HG03103 (cell line): ENCODE measurements at regions not wholly inside any gene's neighbourhood (a gene's known extent, or its start where the extent isn't known, plus 50 kb on each side); places are given as distances from the start of the nearest gene placed in this dataset.

Source experiments
- ATAC-seq: cut with Tn5 transposase; IDR thresholded peaks from one replicate; pipeline ENCODE4 v1.9.1; 2021; ENCODE audit warnings: low read depth; ENCODE audit not compliant: unreplicated experiment

DNA sequence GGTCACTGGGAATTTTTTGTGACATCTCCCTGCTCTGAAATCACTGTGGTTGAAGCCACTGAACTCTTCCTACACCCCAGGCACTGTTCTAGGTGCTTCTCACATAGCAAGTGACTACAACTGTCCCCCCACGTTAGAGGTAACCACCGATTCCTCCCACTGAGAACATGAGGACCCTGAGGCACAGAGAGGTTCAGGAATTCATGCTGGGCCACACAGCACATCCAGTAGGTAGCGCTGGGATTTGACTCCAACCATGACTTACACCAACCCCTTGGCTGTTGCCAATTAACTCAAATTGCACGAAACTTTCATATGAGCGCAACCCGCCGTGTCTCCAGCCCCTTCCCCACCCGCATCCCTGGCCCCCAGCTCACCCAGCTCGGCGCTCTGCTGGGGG, 105.2 kb downstream of the RFLNA start:
- no peak for ATAC-seq

DNA sequence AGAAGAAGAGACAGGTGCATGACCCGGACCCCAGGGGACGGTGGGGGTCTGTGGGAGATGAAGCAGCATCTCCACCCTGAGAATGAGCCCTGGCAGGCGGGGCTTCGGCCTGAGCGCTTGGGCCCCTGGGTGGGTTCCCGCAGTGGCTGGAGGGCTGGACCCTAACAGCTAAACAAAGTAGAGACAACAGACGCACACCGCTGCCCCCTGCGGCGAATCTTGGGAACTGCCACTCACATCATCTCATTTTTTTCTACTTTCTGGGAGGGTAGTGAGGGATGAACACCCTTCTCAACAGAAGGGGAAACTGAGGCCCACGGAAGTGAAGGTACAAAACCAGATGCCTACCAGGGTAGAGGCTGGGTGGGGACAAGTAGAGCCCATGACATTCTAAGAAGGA, 104.7 kb downstream of the RFLNA start:
- no peak for ATAC-seq

DNA sequence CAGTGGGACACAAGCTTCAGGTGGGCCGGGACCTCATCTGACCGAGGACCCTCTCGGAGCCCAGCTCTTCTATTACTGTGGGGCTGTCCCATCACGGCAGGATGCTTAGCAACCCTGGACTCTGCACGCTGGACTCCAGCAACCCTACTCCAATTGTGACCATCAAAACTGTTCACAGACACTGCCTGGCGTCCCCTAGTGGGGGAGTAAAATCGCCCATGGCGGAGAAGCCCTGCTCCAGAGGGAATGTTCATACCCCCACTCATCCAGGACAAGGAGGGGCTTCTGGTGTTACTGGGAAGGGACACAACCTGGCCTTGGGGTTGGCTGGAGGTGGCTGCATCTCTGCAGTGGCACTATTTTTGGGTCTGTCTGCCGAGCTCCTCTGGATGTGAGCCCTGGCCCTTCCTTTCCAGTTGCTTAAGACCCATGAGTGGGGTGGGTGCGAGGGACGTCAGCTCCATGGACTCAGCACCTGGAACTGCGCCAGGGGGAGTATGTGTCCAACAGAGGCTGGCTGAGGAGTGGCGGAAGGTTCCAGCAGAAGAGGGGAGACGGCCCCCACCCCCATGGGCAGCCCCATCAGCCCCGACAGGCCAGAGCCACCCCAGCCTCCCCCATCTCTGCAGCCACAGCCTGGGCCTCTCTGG, 103.8 kb downstream of the RFLNA start:
- no peak for ATAC-seq

DNA sequence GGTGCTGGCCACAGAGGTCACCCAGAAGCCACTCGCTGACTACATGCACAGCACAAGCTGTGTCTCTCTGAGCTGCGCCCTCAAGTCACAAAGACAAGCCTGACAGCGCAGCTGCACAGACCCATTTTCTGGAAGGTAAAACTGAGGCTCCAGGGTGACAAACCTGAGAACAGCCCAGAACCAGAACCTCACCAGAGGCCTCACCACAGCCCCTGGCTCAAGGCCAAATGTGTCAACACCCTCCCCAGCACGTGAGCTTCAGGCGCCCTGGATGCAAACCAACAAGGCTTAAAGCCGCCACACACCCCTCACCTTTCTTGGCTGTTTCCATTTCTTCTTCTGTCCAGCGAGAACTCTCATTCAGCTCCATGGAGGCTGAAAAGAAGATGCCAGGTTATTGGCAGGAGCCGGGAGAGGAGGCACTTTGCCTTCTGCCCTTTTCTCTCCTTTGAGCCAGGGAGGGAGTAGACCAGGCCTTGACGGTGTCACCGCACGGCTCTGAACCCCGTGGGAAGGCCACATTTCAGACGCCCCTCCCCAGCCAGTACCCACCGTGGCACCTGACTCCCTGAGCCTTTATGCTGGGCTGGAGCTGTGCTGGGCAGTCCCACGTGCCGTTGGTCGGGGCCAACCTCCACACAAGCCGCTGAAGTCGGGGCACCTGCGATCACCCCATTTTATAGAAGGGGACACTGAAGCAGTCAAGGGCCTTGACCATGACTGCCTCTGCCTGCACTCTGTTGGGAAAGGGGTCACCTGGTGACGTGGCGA, 103.1 kb downstream of the RFLNA start:
- no peak for ATAC-seq

DNA sequence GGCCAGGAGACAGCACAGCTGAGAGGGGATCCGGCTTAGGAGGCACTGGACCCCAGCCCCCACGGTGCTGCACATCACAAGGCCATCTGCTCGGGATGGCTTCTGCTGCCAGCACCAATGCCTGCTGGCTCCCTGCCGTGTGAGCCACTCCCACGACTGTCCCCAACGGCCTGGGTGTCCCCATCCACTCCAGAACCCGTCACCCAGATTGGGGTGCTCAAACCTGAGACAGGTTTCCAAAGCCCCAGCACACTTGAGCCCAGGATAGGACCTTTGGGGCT, 102.4 kb downstream of the RFLNA start:
- ATAC-seq, result no peak

DNA sequence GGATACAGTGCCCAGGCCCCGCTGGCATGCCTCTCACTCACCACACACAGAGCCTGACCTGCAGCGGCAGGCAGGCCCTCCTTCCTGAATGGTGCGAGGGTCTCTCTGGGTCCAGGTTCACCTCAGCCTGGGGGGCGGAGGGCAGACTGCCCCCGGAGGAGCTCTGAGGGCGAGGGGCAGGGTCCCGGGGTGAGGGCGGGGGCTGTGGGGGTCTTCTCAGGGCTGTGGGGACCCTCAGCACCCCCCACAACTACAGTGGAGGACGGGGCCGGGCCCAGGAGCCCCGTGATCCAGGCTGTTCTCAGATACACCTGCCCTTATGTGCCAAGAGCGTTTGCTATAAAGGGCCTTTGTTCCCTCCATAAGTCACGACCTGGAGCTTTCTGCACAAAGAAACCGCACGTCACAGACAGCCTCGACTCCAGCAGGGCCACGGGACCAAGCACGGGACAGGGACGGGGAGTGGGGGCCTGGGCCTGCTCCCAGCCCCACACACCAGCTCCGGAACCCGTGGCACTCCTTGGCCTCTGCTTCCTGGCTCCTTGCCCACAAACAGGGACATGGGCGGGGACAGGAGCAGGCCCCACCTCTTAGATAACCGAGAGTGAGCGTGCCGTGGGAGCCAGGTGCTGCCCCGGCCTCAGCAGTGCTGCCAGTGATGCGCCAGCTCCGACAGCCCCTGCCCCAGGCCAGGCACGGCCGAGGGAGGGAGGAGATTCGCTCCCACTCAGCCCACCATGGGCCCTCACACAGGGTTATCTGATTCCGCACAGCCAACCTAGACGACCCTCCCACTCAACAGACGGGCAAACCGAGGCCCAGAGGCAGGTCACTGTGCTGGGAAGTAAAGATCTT, 101.9 kb downstream of the RFLNA start:
- no peak for ATAC-seq

DNA sequence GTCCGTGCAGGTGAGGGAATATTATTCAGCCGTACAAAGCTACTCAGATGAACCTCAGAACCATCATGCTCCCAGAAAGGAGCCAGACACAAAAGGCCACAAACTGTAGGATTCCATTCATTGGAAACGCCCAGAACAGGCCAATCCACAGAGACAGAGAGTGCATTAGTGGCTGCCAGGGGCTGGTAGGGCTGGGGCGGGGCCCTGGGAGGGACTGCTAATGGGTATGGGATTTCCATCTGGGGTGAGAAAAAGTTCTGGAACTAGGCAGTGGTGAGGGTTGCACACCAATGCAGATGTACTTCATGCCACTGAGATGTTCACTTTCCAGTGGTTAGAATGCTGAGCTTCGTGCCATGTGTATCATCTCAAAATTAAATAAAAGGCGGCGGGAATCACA, 101.1 kb downstream of the RFLNA start:
- ATAC-seq, result no peak

DNA sequence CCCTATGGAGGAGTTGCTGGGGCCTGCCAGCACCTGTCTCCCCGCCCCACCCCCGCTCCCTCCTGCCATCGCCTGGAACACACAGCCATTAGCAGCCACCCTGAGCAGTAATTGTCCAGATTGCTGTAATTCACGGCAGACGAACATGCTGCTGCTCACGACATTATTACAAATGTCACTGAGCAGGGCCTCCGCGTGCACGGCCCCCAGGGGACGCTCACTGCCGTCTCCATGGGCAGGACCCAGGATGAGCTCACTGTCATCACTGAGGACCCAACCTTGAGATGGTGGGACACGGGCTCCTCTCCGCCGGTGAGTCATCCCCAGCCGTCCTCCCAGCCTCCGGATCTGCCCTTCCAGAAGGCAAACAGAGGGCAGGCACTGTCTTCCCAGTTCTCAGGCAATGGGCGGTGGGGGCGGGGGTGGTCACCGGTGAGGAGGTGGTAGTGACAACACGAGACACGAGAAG, 100.4 kb downstream of the RFLNA start:
- ATAC-seq, result no peak

DNA sequence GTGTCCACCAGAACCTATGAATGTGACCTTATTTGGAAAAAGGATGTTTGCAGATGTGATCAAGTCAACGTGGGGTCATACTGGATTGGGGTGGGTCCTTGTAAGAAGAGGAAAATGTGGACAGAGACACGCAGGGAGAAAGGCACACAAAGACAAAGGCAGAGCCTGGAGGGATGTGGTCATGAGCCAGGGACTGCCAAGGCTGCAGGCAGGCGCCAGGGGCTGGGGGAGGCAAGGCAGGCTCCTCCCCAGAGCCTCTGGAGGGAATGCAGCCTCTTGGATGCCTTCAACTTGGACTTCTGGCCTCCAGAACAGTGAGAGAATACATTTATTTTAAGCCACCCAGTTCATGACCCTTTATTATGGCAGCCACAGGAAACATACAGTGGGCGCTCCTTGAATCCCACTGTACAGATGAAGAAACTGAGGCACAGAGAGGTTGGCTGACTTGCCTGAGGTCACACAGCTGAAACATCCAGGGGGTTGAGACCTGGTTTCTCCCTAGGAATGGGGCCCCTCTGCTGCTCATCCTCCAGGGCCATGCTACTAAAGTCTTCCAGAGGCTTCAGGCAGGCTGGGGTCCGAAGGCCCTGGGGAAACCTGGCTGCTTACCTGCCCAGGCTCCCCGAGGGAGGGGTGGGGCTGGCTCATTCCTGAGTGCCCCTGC, 99.7 kb downstream of the RFLNA start:
- ATAC-seq, result no peak

DNA sequence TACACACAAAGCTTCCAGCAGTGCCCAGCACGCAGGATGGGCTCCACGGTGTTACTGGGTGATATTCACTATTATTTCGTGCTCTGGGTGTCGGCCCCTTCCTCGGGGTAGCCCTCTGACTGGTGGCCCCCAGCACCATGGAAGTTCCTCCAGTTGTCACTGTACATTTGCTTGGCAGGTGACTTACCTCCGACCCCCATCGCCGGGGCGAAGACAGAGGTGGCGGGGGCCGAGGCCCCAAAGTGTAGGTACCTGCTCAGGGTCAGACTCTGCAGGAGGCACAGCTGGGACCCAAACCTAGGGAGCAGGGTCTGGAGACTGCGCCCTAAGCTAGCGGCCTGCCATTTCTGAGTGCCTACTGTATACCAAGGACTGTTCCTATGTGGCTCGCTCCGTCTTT, 98.9 kb downstream of the RFLNA start:
- ATAC-seq, result no peak

DNA sequence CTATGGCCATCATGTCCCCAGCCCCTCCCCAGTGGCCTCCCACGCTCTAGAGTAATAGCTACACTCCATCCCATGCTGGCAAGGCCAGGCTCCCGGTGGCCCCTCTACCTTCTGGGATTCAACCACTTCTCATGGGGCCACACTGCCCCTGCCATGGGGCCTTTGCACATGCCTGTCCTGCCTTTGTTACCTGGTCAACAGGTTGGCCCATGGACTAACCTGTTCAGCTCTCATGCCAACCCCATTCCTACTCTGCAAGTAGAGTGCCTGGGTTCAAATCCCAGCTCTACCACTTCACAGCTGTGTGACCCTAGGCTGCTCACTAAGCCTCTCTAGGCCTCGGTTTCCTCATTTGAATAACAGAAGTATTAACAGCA, 98.5 kb downstream of the RFLNA start:
- no peak for ATAC-seq

DNA sequence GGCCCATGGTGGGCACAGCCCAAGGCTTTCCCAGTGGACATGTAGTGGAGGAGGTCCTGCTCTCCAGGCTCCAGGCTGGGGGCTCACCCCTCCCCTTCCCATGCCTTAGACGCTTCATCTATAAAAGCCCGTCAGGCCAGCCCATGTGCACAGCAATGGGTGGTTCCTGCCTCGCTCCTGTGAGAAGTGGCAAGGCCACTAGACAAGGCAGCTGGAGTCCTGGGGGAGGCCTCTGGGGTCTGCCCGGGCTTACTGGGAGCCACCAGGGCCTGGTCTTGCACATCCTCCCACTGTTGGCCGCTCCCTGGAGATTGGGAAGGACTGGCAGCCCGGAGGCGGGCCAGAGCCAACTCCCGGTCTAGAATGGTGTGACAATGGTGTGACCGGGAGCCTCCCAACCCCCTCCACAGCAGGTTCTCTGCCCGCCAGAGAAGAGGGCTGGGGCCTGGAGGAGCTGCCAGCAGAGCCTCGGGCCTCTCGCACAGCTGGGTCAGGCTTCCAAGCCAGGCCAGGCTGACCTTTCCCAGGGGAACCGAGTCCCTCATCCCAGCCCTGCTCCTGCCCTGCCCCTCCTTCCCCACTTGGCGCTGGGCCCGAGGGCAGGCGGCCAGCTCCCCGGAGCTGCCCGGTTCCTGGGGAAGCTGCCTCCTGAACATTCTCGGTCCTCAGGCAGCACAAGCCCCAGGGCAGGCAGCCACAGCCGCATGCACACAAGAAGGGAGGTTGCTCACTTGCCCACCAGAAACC, 97.9 kb downstream of the RFLNA start:
- ATAC-seq, result no peak

DNA sequence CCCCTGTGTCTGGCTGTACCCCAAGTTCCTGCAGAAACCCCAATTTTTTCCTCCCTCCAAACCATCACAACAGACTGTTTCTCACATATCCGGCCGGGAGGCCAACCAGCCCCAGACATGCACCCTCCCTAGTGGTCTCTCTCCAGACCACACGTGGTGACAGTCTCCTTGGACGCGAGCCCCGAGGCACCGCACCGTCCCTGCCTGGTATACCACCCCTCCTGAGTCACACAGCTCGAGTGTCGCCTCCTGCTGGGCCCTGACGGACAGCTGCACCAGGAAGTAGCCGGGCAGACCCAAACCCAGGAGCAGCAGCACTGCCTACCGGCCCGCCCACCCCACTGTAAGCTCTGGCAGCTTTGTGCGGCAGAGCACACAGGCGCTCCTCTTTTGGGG, 97.4 kb downstream of the RFLNA start:
- no peak for ATAC-seq

DNA sequence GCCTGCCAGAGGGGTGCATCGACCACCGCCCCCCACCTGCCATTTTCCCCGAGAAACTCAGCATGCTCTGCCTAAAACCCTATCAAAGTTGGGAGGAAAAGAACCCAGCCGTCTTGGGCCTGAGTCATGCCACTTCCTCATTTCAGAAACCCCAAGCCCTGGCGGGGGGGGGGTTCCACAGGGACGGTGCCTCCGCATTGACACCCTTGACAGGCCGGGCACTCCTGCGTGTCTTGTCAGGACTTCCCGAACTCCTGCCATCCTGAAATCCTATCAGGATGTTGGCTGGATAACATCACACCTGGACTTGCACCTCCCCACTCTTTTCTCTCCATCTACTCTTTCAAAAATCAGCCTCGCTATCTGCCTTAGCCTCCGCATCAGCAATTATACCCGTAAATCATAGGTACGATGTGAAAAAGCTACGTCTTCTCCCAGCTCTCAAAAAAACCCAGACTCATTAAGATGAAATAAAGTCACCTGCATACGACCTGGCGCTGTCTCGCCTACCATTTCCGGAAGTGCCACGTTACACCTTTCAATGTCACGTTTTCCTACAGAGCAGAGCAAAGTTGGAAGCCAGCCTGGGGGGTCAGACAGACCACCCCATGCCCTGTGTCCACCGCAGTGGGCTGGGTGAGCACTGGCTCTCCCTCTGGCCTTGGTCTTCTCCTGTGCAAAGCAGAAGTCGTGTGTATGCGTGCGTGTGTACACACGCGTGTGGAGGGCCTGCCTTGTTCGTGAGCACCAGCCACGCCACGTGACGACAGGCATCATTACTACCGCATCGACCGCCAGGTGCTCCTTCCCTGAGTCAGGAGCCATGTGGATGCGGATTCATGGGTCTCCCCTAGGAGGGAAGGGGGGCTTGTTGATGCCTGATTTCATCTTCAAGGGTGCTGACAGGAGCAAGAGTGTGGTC, 96.7 kb downstream of the RFLNA start:
- peak; percentile 55 for ATAC-seq

DNA sequence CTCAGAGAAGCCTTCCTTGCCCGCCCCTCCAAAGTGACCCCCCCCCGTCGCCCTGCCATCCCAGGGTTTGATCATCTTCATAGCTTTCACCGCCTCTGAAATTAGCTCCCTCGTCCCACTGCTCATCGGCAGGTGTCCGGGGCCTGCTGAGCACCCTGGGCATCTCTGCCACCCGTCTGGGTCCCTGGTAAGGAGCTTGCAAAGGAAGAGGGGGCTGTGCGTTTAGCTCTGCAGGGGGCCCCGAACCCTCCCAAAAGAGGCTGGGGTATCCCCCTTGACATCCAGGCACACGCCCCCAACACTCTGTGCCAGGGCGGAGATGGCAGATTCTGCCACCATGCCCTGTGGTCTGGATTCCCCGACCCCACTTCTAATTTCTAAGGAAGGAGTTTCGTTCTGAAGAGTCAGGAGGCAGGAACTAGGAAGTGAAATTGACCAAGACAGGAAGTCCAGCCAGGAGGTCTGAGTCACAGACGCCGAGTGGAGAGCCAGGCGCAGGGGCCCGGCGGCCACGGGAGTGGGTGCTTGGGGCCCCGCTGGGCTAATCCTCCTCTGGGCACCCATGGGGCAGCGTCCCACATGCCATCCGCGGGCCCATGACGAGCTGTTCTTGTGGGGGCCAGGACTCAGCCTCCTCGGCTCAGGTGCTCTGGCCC, 95.7 kb downstream of the RFLNA start:
- ATAC-seq, result no peak

DNA sequence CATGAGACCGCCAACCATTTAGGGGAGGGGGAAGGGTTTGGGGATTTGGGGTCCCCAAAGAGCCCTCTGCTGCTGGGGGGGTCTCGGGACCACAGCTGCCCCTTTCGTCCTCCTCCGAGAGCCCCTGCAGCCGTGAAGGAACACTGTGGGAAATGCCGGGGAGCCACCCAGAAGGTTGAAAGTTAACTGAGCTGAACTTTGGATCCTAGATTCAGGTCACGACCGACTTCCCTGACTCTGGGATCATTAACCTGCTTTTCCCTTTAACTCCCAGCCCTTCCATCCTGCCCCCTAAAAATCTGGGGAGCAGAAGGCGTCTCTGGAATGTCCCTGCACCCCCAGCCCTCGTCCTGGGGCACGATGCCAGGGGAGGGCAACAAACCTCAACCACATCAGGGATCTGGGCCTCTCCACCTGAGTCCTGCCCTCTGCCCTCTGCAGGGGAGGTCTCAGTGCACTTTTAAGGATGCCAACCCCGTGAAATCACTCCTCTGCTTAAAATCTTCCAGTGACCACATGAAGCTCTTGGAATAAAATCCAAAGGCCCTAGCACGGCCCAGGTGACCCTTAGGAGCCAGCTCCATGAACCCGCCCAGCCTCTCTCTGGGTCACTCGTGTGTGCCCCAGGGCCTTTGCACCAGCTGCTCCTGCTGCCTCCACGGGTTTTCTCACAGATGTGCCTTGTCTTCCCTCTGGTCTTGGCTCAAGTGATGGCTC, 95.0 kb downstream of the RFLNA start:
- ATAC-seq, result no peak

DNA sequence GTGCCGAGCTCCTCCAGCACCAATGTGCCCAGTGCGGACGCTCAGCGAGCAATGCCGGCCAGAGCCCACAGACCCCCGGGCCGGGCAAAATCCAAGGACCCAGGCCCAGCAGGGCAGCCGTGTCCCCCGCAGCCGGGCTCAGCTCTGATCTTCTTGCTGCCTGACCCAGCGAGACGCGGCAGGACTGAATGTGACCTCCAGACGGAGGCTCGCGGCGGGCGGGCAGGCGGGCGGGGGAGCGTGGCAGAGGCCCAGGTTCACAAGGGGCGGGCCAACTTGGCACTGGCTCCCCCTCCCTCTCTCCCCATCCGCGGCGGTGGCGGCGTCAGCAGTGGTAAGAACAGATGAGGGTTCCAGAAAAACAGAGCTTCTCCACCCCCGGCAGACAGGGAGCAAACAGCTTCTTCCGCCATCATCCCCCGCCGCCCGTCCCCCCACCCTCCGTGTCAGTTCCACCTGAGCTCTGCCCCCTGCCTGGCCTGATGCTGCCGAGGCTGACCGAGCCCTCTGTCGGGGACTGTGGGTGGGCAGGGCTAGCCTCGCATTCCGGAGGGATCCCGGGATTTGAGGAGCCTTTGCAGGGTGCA, 94.3 kb downstream of the RFLNA start:
- no peak for ATAC-seq

DNA sequence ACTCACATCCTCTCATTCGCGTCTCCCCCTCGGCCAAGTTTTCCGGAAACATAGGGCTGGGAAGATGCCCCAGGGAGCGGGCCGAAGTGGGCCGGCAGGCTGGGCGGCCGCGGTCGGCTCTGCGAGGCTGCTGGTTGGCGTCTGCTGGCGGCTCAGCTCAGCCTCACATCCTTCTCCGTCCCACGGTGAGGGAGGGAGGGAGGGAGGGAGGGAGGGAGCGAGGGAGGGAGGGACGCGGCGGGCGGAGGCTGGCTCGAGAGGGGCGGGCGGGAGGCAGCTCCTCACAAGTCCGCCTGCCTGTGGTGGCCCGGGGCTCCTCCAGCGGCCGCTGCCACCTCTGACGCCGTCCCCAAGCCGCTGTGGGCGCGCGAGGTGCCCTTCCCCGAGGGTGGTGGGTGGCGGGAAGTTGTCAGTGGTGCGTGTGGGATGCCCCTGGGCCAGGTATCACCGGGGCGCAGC, 93.8 kb downstream of the RFLNA start:
- ATAC-seq, result no peak
